GM21825 (cell line): ENCODE measurements at regions not wholly inside any gene's neighbourhood (a gene's known extent, or its start where the extent isn't known, plus 50 kb on each side); places are given as distances from the start of the nearest gene placed in this dataset.
"Not testable (repeated sequence)": the region's sequence is repeated elsewhere in the genome, so short reads cannot be mapped to it uniquely, and the experiment has no call there.

Experiments used
- ATAC-seq: cut with Tn5 transposase; IDR thresholded peaks from one replicate; pipeline ENCODE4 v1.9.1; 2021; ENCODE audit warnings: mild to moderate bottlenecking, moderate library complexity; ENCODE audit not compliant: unreplicated experiment

GRCh38 chr5:63228154-63228553 is 649.5 kb downstream of the LRRC70 start:
- ATAC-seq, result no peak

- ATAC-seq, result no peak
Observed at GRCh38 chr5:63220244-63220643, 641.6 kb downstream of the LRRC70 start.

GRCh38 chr5:63217422-63217821 is 638.8 kb downstream of the LRRC70 start:
- ATAC-seq, result no peak

GRCh38 chr5:63213256-63213655 is 634.6 kb downstream of the LRRC70 start:
- no peak for ATAC-seq

GRCh38 chr5:63211448-63212132 is 633.0 kb downstream of the LRRC70 start:
- ATAC-seq, result no peak

- ATAC-seq, result no peak
Observed at GRCh38 chr5:63205976-63206375, 627.4 kb downstream of the LRRC70 start.

GRCh38 chr5:63201738-63202137 is 623.1 kb downstream of the LRRC70 start:
- ATAC-seq, result no peak

- no peak for ATAC-seq
Observed at GRCh38 chr5:63194126-63194525, 615.5 kb downstream of the LRRC70 start.

- ATAC-seq, result not testable (repeated sequence)
Observed at GRCh38 chr5:63180190-63180589, 601.6 kb downstream of the LRRC70 start.

GRCh38 chr5:63175850-63176249 is 597.2 kb downstream of the LRRC70 start:
- ATAC-seq, result no peak

GRCh38 chr5:63170486-63170885 is 591.9 kb downstream of the LRRC70 start:
- ATAC-seq, result no peak

GRCh38 chr5:63164838-63165535 is 586.4 kb downstream of the LRRC70 start:
- no peak for ATAC-seq

GRCh38 chr5:63164339-63164738 is 585.7 kb downstream of the LRRC70 start:
- ATAC-seq, result no peak

- no peak for ATAC-seq
Observed at GRCh38 chr5:63155310-63155631, 576.7 kb downstream of the LRRC70 start.

- no peak for ATAC-seq
Observed at GRCh38 chr5:63154476-63155309, 576.1 kb downstream of the LRRC70 start.

GRCh38 chr5:63152871-63153270 is 574.3 kb downstream of the LRRC70 start:
- no peak for ATAC-seq

GRCh38 chr5:63145167-63145566 is 566.5 kb downstream of the LRRC70 start:
- ATAC-seq, result no peak

GRCh38 chr5:63141591-63141990 is 563.0 kb downstream of the LRRC70 start:
- ATAC-seq, result no peak

GRCh38 chr5:63135291-63135690 is 556.7 kb downstream of the LRRC70 start:
- ATAC-seq, result no peak

GRCh38 chr5:63131626-63132285 is 553.1 kb downstream of the LRRC70 start:
- ATAC-seq, result no peak

GRCh38 chr5:63128761-63129160 is 550.1 kb downstream of the LRRC70 start:
- ATAC-seq, result no peak
